ENCODE measurements at regions not wholly inside any gene's neighbourhood (a gene's known extent, or its start where the extent isn't known, plus 50 kb on each side); places are given as distances from the start of the nearest gene placed in this dataset.
A peak's percentile ranks its signal among the peaks of the same experiment; 100 is the strongest.

- TF ChIP-seq TEAD4 (IDR thresholded peaks at IDR 0.05) (no peak), TCF12 (IDR thresholded peaks at IDR 0.05; ENCODE audit: low read depth) (no peak), EP300 (IDR thresholded peaks at IDR 0.05; ENCODE audit: borderline replicate concordance) (no peak), TAF1 (IDR thresholded peaks at IDR 0.05; ENCODE audit: low read depth) (no peak)
Observed at GRCh38 chr5:94082405-94082804, 341.0 kb upstream of the POU5F2 start.

GRCh38 chr5:94081088-94081487 is 339.7 kb upstream of the POU5F2 start:
- TF ChIP-seq CEBPB (IDR thresholded peaks at IDR 0.05) (no peak), USF1 (IDR thresholded peaks at IDR 0.05) (no peak), CREB1 (IDR thresholded peaks at IDR 0.05; ENCODE audit: low read depth) (no peak), REST (IDR thresholded peaks at IDR 0.05; ENCODE audit: low read depth) (no peak), EGR1 (IDR thresholded peaks at IDR 0.05) (no peak), TCF12 (IDR thresholded peaks at IDR 0.05; ENCODE audit: low read depth) (no peak), EP300 (IDR thresholded peaks at IDR 0.05; ENCODE audit: borderline replicate concordance) (no peak), RAD21 (IDR thresholded peaks at IDR 0.05; ENCODE audit: low read depth) (no peak), YY1 (IDR thresholded peaks at IDR 0.05; ENCODE audit: low read depth) (no peak)

- TF ChIP-seq TEAD4 (IDR thresholded peaks at IDR 0.05) (no peak), YY1 (IDR thresholded peaks at IDR 0.05; ENCODE audit: low read depth) (no peak), USF1 (IDR thresholded peaks at IDR 0.05) (no peak), EGR1 (IDR thresholded peaks at IDR 0.05) (no peak), NFIC (IDR thresholded peaks at IDR 0.05) (no peak), ZBTB7A (IDR thresholded peaks at IDR 0.05; ENCODE audit: low read depth) (no peak), CEBPB (IDR thresholded peaks at IDR 0.05) (no peak), REST (IDR thresholded peaks at IDR 0.05; ENCODE audit: low read depth) (no peak), EP300 (IDR thresholded peaks at IDR 0.05; ENCODE audit: borderline replicate concordance) (no peak), TCF12 (IDR thresholded peaks at IDR 0.05; ENCODE audit: low read depth) (no peak), CREB1 (IDR thresholded peaks at IDR 0.05; ENCODE audit: low read depth) (no peak), RAD21 (IDR thresholded peaks at IDR 0.05; ENCODE audit: low read depth) (no peak), TAF1 (IDR thresholded peaks at IDR 0.05; ENCODE audit: low read depth) (no peak), MAX (IDR thresholded peaks at IDR 0.05) (no peak), FOXM1 (IDR thresholded peaks at IDR 0.05; ENCODE audit: borderline replicate concordance, low read depth) (no peak)
Observed at GRCh38 chr5:94080390-94080789, 339.0 kb upstream of the POU5F2 start.

DNA sequence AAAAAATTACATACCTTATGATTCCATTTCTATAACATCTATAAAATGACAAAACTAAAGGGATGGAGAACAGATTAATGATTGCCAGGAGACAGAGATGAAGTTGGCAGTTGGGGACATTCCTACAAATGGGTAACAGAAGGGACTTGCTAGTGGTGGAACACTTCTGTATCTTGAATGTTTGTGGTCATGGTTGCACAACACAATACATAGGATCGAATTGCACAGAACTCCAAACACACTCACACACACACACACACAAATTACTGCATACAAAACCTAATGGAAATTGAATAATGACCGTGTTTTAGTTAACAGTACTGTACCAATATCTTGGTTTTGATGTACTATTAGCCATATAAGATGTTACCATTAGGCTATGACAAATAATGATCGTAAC is 330.7 kb upstream of the POU5F2 start:
- no peak for TF ChIP-seq REST (IDR thresholded peaks at IDR 0.05; ENCODE audit: low read depth)
- TF ChIP-seq CEBPB (IDR thresholded peaks at IDR 0.05), result 0 out of 2 replicates have a peak, but pooled peaks have one; percentile 13

DNA sequence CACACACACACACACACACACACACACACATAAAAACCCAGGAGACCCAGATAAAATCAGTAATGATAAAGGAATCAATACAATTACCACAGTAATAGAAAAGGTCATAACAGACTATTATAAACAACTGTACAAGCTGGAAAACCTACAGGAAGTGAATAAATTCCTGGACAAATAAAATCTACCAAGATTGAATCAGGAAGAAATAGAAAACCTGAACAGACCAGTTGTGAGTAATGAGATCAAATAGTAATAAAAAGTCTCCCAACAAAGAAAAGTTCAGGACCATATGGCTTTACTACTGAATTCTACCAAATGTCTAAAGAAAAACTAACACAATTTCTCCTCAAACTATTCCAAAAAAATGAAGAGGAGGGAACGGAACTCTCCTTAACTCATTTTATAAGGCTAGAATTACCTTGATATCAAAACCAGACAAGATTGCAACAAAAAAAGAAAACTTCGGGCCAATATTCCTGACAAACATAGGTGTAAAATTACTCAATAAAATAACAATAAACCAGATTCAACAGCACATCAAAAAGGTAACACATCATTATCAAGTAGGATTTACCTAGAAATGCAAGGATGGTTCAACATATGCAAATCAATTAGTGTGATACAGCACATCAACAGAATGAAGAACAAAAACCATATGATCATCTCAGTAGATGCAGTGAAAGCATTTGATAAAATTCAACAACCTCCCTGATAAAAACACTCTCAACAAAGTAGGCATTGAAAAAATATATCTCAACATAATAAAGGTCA is 325.2 kb upstream of the POU5F2 start:
- TF ChIP-seq RAD21 (IDR thresholded peaks at IDR 0.05; ENCODE audit: low read depth), result no peak
- TF ChIP-seq YY1 (IDR thresholded peaks at IDR 0.05; ENCODE audit: low read depth), result no peak
- TF ChIP-seq ZBTB7A (IDR thresholded peaks at IDR 0.05; ENCODE audit: low read depth), result no peak
- TF ChIP-seq USF1 (IDR thresholded peaks at IDR 0.05), result no peak
- TF ChIP-seq TAF1 (IDR thresholded peaks at IDR 0.05; ENCODE audit: low read depth), result no peak
- TF ChIP-seq MAX (IDR thresholded peaks at IDR 0.05), result no peak
- TF ChIP-seq REST (IDR thresholded peaks at IDR 0.05; ENCODE audit: low read depth), result no peak
- no peak for TF ChIP-seq EGR1 (IDR thresholded peaks at IDR 0.05)
- TF ChIP-seq FOXM1 (IDR thresholded peaks at IDR 0.05; ENCODE audit: borderline replicate concordance, low read depth), result no peak
- no peak for TF ChIP-seq NFIC (IDR thresholded peaks at IDR 0.05)
- no peak for TF ChIP-seq TCF12 (IDR thresholded peaks at IDR 0.05; ENCODE audit: low read depth)
- no peak for TF ChIP-seq EP300 (IDR thresholded peaks at IDR 0.05; ENCODE audit: borderline replicate concordance)
- no peak for TF ChIP-seq CEBPB (IDR thresholded peaks at IDR 0.05)
